ENCODE measurements at regions not wholly inside any gene's neighbourhood (a gene's known extent, or its start where the extent isn't known, plus 50 kb on each side); places are given as distances from the start of the nearest gene placed in this dataset.

- ChIA-PET POLR2A (ENCODE audit: unreplicated experiment) (no interaction called here), CTCF (no interaction called here)
- Histone ChIP-seq H4K20me1 (ENCODE audit: insufficient read depth) (no peaks in the 10 kb centered on the region), H3K9me2 (ENCODE audit: insufficient read depth) (no peaks in the 10 kb centered on the region), H3F3A (ENCODE audit: insufficient read depth, low read depth) (no peaks in the 10 kb centered on the region), H2AFZ (no peak overlapping the region), H3K27me3 (ENCODE audit: insufficient read depth, low read depth) (no peaks in the 10 kb centered on the region), H3K36me3 (ENCODE audit: low read depth) (no peaks in the 10 kb centered on the region), H3K4me2 (no peak overlapping the region), H3K9me3 (ENCODE audit: insufficient read depth, low read depth) (no peaks in the 10 kb centered on the region), H3K4me3 (no peak overlapping the region), H3K27ac (no peak overlapping the region), H3K79me2 (ENCODE audit: low read depth) (no peaks in the 10 kb centered on the region), H3K4me1 (replicated peaks; ENCODE audit: insufficient read depth) (no peaks in the 10 kb centered on the region)
- no peak for DNase-seq
- no peak for TF ChIP-seq CTCF (conservative IDR thresholded peaks at IDR 0.05)
- TF ChIP-seq EZH2 (IDR thresholded peaks at IDR 0.05; ENCODE audit: low read depth) = no peak
- intact Hi-C loops (cut with micrococcal nuclease; ENCODE audit: unreplicated experiment) = loop anchor here (10.0 kb wide), 2 partner anchors 691 to 821 kb away; no protein-coding TSS in a partner anchor
- BruUV-seq (replicated peaks) = no TSS peak
These were observed 135.2 kb upstream of the TARS1 start for GRCh38 chr5:33305572-33305971.

- intact Hi-C loops (cut with micrococcal nuclease; ENCODE audit: unreplicated experiment) = loop anchor here (10.0 kb wide), 2 partner anchors 692 to 822 kb away; no protein-coding TSS in a partner anchor
- ChIA-PET POLR2A (ENCODE audit: unreplicated experiment) (no interaction called here), CTCF (no interaction called here)
These were observed 134.0 kb upstream of the TARS1 start for GRCh38 chr5:33306758-33307157.

GRCh38 chr5:33308586-33308985 lies 132.2 kb upstream of the TARS1 start:
- no peaks in the 10 kb centered on the region for H3K79me2 ChIP-seq (ENCODE audit: low read depth)
- no peak overlapping the region for H2AFZ ChIP-seq
- no peak overlapping the region for H3K4me2 ChIP-seq
- H3K36me3 ChIP-seq (ENCODE audit: low read depth) = no peaks in the 10 kb centered on the region
- POLR2A ChIA-PET (ENCODE audit: unreplicated experiment) = interaction anchor here (0.5 to 0.6 kb wide), 2 partner anchors 418 to 1702 kb away, joined by 6 to 27 read pairs; no protein-coding TSS in a partner anchor
- peaks cover 6% of the 10 kb centered on the region; the same call in 1 of the 2 replicates for H3F3A ChIP-seq (ENCODE audit: insufficient read depth, low read depth)
- intact Hi-C loops (cut with micrococcal nuclease; ENCODE audit: unreplicated experiment) = loop anchor here (10.0 kb wide), 2 partner anchors 694 to 824 kb away; no protein-coding TSS in a partner anchor
- H3K27me3 ChIP-seq (ENCODE audit: insufficient read depth, low read depth) = no peaks in the 10 kb centered on the region
- no peaks in the 10 kb centered on the region for H4K20me1 ChIP-seq (ENCODE audit: insufficient read depth)
- CTCF ChIA-PET = no interaction called here
- peaks cover 14% of the 10 kb centered on the region; the same call in 1 of the 2 replicates for H3K9me3 ChIP-seq (ENCODE audit: insufficient read depth, low read depth)
- no peak overlapping the region for H3K4me3 ChIP-seq
- no peak for DNase-seq
- no peaks in the 10 kb centered on the region for H3K9me2 ChIP-seq (ENCODE audit: insufficient read depth)
- TF ChIP-seq CTCF (conservative IDR thresholded peaks at IDR 0.05) (no peak), EZH2 (IDR thresholded peaks at IDR 0.05; ENCODE audit: low read depth) (no peak)
- peaks cover 8% of the 10 kb centered on the region for H3K4me1 ChIP-seq (replicated peaks; ENCODE audit: insufficient read depth)
- no TSS peak for BruUV-seq (replicated peaks)
- H3K27ac ChIP-seq = no peak overlapping the region

More at GRCh38 chr5:33306758-33307157, 134.0 kb upstream of the TARS1 start:
- Histone ChIP-seq H3K36me3 (ENCODE audit: low read depth) (no peaks in the 10 kb centered on the region), H3F3A (ENCODE audit: insufficient read depth, low read depth) (no peaks in the 10 kb centered on the region), H3K4me3 (no peak overlapping the region), H3K9me3 (ENCODE audit: insufficient read depth, low read depth) (no peaks in the 10 kb centered on the region), H3K27me3 (ENCODE audit: insufficient read depth, low read depth) (no peaks in the 10 kb centered on the region), H4K20me1 (ENCODE audit: insufficient read depth) (no peaks in the 10 kb centered on the region), H3K79me2 (ENCODE audit: low read depth) (no peaks in the 10 kb centered on the region), H3K4me1 (replicated peaks; ENCODE audit: insufficient read depth) (no peaks in the 10 kb centered on the region), H3K9me2 (ENCODE audit: insufficient read depth) (no peaks in the 10 kb centered on the region), H3K4me2 (no peak overlapping the region), H3K27ac (no peak overlapping the region), H2AFZ (no peak overlapping the region)
- BruUV-seq (replicated peaks) = no TSS peak
- no peak for DNase-seq
- TF ChIP-seq EZH2 (IDR thresholded peaks at IDR 0.05; ENCODE audit: low read depth) (no peak), CTCF (conservative IDR thresholded peaks at IDR 0.05) (no peak)
